HepG2 (cell line): ENCODE measurements at regions not wholly inside any gene's neighbourhood (a gene's known extent, or its start where the extent isn't known, plus 50 kb on each side); places are given as distances from the start of the nearest gene placed in this dataset.
"Not testable (repeated sequence)": the region's sequence is repeated elsewhere in the genome, so short reads cannot be mapped to it uniquely, and the experiment has no call there.

Source experiments
- BCLAF1 ChIP-seq: fragments of 450-650 bp; IDR thresholded peaks from 2 replicates; pipeline ENCODE4 v1.6.1; 2017; ENCODE audit warnings: mild to moderate bottlenecking
- CREM ChIP-seq, 2 experiments: sonication (generic) in 1 of 2; formaldehyde crosslinking in 1 of 2; IDR thresholded peaks; 2 replicates each; pipeline versions ENCODE4 v1.4.0 to v1.6.1; 2016 to 2020; ENCODE audit warnings: antibody characterized with exemption in 1 of 2, mild to moderate bottlenecking in 1 of 2, missing genetic modification reagents in 1 of 2
- FOXK2 ChIP-seq: fragments of 450-650 bp; IDR thresholded peaks from 2 replicates; pipeline ENCODE4 v1.6.1; 2016
- JUND ChIP-seq: sonication (generic); formaldehyde crosslinking; IDR thresholded peaks from 2 replicates; pipeline ENCODE4 v1.8.0; 2022; ENCODE audit warnings: mild to moderate bottlenecking, missing genetic modification reagents
- U2AF2 ChIP-seq: fragments of 200-400 bp; formaldehyde crosslinking; IDR thresholded peaks from 2 replicates; pipeline ENCODE4 v1.6.1; 2017; ENCODE audit warnings: low read depth, mild to moderate bottlenecking, low read length
- ZNF30 ChIP-seq: sonication (generic); formaldehyde crosslinking; IDR thresholded peaks from 2 replicates; pipeline ENCODE4 v1.5.0; 2020; ENCODE audit warnings: mild to moderate bottlenecking, missing genetic modification reagents
- ZNF615 ChIP-seq: sonication (generic); formaldehyde crosslinking; IDR thresholded peaks from 2 replicates; pipeline ENCODE4 v1.5.0; 2020; ENCODE audit warnings: mild to moderate bottlenecking, missing genetic modification reagents, borderline replicate concordance
- TF ChIP-seq, protein P1 (sequence below): sonication (generic); formaldehyde crosslinking; IDR thresholded peaks from 2 replicates; pipeline ENCODE4 v1.4.0; 2020; ENCODE audit warnings: missing genetic modification reagents
- TF ChIP-seq, protein P2 (sequence below): sonication (generic); formaldehyde crosslinking; IDR thresholded peaks from 2 replicates; pipeline ENCODE4 v1.4.0; 2020; ENCODE audit warnings: missing genetic modification reagents, low read depth, mild to moderate bottlenecking, borderline replicate concordance

- TF ChIP-seq ZNF30 (CRISPR knock-in tag); JUND; ZNF615; U2AF2; BCLAF1; CREM (IDR thresholded peaks at IDR 0.05); CREM (CRISPR knock-in tag; IDR thresholded peaks at IDR 0.05); FOXK2: not testable (repeated sequence)
- TF ChIP-seq, protein P1, sequence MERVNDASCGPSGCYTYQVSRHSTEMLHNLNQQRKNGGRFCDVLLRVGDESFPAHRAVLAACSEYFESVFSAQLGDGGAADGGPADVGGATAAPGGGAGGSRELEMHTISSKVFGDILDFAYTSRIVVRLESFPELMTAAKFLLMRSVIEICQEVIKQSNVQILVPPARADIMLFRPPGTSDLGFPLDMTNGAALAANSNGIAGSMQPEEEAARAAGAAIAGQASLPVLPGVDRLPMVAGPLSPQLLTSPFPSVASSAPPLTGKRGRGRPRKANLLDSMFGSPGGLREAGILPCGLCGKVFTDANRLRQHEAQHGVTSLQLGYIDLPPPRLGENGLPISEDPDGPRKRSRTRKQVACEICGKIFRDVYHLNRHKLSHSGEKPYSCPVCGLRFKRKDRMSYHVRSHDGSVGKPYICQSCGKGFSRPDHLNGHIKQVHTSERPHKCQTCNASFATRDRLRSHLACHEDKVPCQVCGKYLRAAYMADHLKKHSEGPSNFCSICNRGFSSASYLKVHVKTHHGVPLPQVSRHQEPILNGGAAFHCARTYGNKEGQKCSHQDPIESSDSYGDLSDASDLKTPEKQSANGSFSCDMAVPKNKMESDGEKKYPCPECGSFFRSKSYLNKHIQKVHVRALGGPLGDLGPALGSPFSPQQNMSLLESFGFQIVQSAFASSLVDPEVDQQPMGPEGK, result not testable (repeated sequence)
- TF ChIP-seq, protein P2, sequence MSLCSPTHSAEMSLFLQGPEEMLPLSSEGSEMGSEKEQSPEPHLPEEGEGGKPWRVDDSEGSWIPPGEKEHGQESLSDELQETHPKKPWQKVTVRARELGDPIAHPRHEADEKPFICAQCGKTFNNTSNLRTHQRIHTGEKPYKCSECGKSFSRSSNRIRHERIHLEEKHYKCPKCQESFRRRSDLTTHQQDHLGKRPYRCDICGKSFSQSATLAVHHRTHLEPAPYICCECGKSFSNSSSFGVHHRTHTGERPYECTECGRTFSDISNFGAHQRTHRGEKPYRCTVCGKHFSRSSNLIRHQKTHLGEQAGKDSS, result not testable (repeated sequence)
These were observed 283.4 kb downstream of the TSN start for GRCh38 chr2:122038816-122039215.
